T-helper 9 cell (primary cell): ENCODE measurements at regions not wholly inside any gene's neighbourhood (a gene's known extent, or its start where the extent isn't known, plus 50 kb on each side); places are given as distances from the start of the nearest gene placed in this dataset.
"Not testable (repeated sequence)": the region's sequence is repeated elsewhere in the genome, so short reads cannot be mapped to it uniquely, and the experiment has no call there.

ENCODE experiments used
- DNase-seq: peaks from one replicate; pipeline ENCODE4 v3.0.0-alpha.2; 2020

GRCh38 chr1:30374400-30375070 is 348.9 kb downstream of the MATN1 start:
- DNase-seq = no peak

- DNase-seq = no peak
Observed at GRCh38 chr1:30373471-30374399, 349.6 kb downstream of the MATN1 start.

GRCh38 chr1:30372792-30373433 is 350.5 kb downstream of the MATN1 start:
- no peak for DNase-seq

- DNase-seq = no peak
Observed at GRCh38 chr1:30371888-30372791, 351.2 kb downstream of the MATN1 start.

GRCh38 chr1:30371179-30371788 is 352.1 kb downstream of the MATN1 start:
- no peak for DNase-seq

GRCh38 chr1:30368651-30369240 is 354.6 kb downstream of the MATN1 start:
- no peak for DNase-seq

- DNase-seq = no peak
Observed at GRCh38 chr1:30366911-30367310, 356.5 kb downstream of the MATN1 start.

- no peak for DNase-seq
Observed at GRCh38 chr1:30366199-30366598, 357.2 kb downstream of the MATN1 start.

- DNase-seq = no peak
Observed at GRCh38 chr1:30365596-30365995, 357.8 kb downstream of the MATN1 start.

- DNase-seq = no peak
Observed at GRCh38 chr1:30363031-30363430, 360.4 kb downstream of the MATN1 start.

- DNase-seq = no peak
Observed at GRCh38 chr1:30362603-30362990, 360.8 kb downstream of the MATN1 start.

- DNase-seq = not testable (repeated sequence)
Observed at GRCh38 chr1:30361890-30362602, 361.3 kb downstream of the MATN1 start.

GRCh38 chr1:30360753-30361152 is 362.6 kb downstream of the MATN1 start:
- DNase-seq = no peak

GRCh38 chr1:30360281-30360680 is 363.1 kb downstream of the MATN1 start:
- DNase-seq = no peak

GRCh38 chr1:30359539-30360220 is 363.7 kb downstream of the MATN1 start:
- DNase-seq = no peak

GRCh38 chr1:30358500-30358899 is 364.9 kb downstream of the MATN1 start:
- DNase-seq = no peak

- no peak for DNase-seq
Observed at GRCh38 chr1:30356839-30357238, 366.5 kb downstream of the MATN1 start.

GRCh38 chr1:30354410-30354809 is 369.0 kb downstream of the MATN1 start:
- DNase-seq = no peak

- DNase-seq = no peak
Observed at GRCh38 chr1:30353637-30354036, 369.7 kb downstream of the MATN1 start.

GRCh38 chr1:30348147-30348546 is 375.2 kb downstream of the MATN1 start:
- no peak for DNase-seq
